ENCODE measurements at regions not wholly inside any gene's neighbourhood (a gene's known extent, or its start where the extent isn't known, plus 50 kb on each side); places are given as distances from the start of the nearest gene placed in this dataset.
"Not testable (repeated sequence)": the region's sequence is repeated elsewhere in the genome, so short reads cannot be mapped to it uniquely, and the experiment has no call there.

DNA sequence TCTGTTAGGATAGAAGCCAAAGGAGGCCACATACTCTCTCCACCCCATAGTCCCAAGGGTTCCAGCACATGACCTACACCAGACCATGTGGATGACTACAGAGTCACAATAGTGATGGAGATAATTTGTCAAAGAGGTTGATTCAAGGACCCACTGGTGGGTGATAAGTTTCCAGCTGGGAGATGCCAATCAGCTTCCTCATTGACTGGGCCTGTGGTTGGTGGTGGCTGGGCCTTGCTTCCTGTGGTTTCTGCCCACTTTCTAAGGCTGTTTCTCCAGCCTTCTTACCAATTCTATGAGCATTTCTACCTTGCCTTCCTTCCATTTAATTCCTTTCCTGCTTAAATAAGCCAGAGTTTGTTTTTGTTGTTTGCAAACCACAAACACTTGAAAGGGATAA is 95.5 kb upstream of the CPEB2 start:
- DNase-seq (ENCODE audit: low read depth), result peak; percentile 72

DNA sequence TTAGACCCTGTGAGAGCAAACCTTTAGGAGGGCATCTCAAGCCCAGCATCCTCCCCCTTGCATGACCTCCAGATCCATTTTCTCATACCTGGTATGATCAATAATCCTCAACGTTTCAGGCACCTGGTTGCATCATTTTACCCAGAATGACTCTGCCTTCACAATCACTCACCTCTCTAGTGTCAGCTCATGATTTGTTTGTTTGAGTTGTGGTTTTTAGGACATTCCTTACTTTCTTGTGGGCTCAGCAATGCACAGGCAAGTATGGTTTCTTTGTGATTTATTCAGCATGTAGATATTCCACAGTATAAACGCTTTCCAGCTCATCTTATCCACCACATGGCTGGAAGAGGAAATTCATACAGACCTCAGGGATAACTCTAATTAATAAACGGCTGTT is 93.6 kb upstream of the CPEB2 start:
- DNase-seq (ENCODE audit: low read depth), result peak; percentile 88

DNA sequence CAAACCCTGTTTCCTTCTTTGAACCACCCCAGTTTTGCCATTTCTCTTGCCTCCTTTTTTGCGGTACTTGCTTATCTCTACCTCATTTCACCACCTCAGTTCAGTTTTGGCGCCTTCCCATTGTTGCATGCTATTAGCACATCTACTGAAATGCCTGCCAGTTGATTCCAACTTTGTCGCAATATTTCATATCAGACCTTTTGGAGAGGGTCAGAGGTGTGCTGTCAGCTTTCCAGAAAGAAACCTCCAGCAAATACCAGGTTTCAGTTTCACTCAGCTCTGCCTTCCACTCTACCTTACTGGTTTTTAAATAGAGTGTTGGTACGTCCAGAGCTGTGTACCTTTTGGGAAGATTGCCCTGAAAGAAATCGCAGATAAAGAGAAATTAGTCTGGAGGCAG is 91.9 kb upstream of the CPEB2 start:
- no peak for DNase-seq (ENCODE audit: low read depth)

DNA sequence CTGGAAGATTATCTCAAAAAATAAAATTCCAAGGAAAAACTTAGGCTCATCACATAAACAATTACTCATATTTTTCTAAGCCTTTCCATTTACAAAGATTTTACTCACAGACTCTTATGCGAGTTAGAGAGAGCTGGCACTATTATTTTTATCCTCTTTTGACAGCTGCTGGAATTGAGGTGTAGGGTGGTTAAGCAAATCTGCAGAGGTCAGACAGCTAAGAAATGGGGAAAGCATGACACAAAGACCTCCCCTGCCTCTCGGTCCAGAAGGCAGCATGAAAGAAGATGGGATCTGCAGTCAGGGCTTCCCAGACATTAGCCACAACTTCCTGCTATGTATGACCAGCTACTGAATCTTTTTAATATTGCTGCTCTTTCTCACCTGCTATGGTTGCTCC is 89.9 kb upstream of the CPEB2 start:
- DNase-seq (ENCODE audit: low read depth), result no peak

DNA sequence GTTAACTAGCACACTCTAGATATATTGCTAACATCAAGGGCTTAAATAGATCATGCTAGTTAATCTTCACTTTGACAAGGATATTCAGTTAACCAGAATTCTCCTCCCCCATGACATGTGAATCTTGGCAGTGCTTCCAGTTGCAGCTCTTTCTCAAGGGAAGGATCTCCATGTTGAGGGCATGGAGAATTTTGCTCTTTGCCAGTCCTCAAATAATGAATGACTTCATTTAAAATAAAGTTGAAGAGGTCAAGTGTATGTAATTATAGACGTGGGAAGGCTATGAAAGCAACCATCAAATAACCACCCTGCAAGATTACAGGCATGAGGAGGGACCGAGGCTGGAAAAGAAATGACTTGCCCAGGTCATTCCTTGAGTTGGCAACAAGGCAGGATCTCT is 87.3 kb upstream of the CPEB2 start:
- DNase-seq (ENCODE audit: low read depth), result no peak

DNA sequence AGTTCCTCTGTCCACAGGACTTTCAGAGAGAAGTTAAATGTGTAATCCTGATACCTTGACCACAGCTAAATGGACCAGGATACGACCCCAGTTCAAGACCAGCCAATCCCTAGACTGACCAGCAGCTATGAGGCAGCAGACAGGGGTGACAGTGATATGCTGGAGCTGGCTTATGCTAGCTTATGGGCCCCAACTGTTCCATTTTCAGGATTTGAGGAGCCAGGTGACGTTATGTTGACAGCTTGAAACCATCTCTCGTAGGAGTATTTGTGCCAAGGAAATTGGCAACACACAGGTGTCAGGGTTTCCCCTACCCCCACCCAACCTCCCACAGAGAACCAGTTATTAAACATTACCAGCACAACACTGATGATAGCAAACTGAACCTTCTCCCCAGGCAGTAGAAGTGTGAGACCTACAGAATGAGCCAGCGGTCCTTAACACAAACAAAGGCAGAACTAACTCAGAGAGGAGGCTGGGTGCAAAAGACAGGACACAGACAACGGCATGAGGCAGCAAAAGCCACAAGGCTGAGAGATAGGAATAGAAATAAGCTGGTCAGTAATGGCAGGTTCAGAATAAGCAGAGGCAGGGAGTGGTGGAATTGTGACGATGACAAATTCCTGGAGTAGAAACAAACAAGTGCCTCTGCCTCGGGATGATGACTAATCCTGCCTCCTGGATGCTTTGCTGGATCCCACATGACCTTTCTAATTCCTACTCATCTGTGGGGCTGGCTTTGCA is 85.6 kb upstream of the CPEB2 start:
- DNase-seq (ENCODE audit: low read depth), result peak; percentile 97

DNA sequence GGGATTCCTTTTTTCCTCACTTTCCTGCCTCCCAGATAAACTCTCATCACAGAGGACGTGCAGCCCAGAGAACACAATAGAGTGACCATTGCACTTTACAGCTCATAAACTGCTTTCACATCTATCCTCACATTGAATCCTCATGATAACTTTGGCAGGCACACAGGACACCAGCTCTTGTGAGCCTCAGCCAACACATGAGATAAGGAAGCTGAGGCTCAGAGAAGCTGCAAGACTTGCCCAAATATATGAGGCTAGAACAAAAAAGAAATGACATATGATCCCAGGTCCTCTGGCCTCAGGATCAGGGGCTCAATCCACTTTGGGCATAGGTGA is 85.0 kb upstream of the CPEB2 start:
- DNase-seq (ENCODE audit: low read depth), result no peak

DNA sequence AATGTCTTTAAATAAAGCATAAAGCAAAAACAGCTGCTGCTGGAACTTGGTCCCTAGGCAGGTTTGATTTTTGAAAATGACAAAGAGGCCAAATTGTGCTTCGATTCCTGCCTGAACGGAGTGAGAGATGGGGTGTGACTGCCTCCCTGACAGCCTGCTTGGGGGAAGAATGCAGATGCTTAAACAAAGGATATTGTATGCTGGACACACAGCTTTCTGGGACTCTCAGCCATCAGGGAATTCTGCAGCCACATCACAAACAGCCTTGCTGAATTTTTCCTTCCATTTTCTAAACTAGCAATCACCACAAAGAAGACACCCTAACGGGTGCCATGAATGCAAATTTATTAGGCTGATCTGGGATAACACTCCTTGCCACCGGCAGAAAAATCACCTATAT is 83.9 kb upstream of the CPEB2 start:
- no peak for DNase-seq (ENCODE audit: low read depth)

DNA sequence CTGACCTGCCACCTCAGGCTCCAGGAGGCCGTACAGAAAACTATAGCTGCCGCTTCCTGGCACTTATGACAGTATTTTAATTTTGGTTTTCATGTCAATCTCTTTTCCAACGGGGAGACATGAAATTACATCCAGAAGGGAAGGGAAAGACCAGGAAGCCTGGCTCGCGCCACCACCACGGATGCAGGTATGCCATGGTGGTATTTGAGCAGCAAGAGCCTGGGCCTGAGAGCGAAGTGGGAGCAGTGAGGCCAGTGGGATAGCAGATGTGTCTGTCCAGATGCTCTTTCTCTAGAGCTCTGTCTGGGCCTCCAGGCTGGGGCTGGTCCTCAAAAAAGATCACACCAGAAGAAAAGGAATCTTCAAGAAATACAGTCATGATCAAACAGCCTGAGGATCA is 82.5 kb upstream of the CPEB2 start:
- DNase-seq (ENCODE audit: low read depth), result no peak

DNA sequence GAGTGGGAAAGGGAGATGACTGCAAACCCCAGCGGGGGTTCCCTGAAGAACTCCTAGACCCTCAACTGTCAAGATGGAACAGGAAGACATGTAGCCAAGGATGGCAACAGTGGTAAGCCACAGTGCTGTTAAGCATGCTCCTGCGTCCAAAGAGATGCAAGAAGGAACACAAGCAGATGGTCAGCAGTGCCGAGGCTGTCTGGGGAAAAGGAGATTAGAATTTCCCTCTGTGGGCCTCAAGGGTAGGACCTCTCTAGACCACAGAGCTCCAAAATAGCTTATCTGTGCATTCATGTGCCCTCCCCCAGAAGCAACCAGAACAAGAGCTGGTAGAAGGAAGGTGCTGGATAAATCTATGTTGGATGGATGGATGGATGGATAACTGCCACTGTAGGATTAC is 82.0 kb upstream of the CPEB2 start:
- DNase-seq (ENCODE audit: low read depth), result no peak

DNA sequence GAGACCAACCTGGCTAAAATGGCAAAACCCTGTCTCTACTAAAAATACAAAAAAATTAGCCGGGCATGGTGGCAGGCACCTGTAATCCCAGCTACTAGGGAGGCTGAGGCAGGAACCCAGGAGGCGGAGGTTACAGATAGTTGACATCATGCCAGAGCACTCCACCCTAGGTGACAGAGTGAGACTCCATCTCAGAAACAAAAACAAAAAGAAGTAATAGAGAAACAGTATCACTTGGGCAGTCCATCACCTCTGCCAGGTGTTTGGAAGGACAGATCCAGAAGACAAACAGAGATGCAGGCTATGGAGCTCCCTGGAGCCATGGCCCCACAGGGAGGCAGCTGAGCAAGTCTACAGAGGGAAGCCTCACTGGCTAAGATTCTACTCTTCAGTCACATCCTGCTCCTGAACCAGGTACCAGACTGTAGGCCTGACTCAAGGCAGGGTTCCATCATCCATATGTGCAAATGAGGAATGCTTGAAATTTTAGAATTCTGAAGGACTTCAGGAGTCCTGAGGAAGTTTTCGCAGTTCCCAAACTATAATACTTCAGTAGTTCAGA is 81.4 kb upstream of the CPEB2 start:
- no peak for DNase-seq (ENCODE audit: low read depth)

DNA sequence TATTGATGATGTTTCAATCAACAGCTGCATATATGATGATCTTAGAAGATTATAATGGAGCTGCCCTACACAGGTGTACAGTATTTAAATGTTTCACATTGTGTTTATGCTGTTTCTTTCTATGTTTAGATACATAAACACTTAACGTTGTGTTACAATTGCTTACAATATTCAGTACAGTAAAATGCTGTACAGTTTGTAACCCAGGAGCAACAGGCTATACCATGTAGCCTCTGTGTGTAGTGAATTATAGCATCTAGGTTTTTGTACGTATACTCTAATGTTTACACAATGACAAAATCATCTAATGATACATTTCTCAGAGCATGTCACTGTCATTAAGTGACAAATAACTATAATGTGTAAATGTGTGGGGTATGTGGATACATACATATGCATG is 80.5 kb upstream of the CPEB2 start:
- not testable (repeated sequence) for DNase-seq (ENCODE audit: low read depth)

DNA sequence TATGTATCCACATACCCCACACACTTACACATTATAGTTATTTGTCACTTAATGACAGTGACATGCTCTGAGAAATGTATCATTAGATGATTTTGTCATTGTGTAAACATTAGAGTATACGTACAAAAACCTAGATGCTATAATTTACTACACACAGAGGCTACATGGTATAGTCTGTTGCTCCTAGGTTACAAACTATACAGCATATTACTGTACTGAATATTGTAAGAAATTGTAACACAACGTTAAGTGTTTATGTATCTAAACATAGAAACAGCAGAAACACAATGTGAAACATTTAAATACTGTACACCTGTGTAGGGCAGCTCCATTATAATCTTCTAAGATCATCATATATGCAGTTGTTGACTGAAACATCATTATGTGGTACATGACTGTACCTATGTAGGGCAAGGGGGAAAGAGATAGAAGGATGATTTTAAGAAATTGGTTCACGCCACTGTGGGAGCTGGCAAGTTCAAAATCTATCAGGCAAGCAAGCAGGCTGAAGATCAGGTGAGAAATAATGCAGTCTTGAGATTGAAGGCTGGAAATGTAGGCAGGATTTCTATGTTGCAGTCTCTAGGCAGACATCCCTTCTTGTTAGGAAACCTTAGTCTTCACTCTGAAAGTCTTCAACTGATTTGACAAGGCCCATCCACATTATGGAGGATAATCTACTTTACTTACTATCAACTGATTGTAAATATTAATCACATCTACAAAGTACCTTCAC is 78.0 kb upstream of the CPEB2 start:
- DNase-seq (ENCODE audit: low read depth), result no peak

DNA sequence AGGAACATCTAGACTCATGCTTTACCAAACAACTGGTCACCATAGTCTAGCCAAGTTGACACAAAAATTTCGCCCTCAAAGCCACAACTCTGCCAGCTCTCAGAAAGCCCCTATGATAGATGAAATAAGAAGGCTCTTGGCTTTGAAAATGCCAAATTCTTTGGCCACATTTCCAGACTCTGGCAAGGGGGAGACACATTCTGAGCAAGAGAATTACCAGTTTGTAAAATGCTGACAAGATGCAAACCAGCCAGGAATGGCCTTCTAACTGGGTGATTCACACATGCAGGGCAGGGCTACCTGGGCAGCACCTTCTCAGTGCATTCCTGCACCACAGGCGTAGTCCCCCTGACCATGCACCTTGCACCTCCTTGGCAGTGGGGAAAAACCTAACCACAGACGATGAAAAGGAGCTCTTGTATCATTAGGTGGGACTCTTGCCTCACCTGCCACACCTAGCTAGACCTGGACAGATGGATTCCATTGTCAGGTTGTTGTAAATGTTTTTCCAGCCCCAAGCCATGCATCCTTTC is 77.4 kb upstream of the CPEB2 start:
- DNase-seq (ENCODE audit: low read depth), result peak; percentile 17

DNA sequence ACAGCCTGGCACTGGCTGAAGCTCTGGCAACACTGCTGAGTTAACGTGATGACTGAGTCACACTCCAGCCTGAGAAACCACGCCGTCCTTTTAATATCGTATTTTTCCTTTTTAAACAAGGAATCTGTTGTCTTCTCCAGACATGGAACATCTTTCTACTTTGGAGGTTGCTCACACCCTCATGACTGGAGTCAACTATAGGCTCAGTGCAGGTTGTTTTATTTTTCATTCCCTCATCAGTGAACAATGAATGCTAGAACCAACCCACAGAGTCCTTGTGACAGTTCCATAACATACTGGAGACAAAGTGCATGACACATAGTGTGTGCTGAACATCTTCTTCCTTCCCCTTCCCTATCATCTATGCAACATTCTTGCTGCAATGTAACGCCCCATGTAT is 76.8 kb upstream of the CPEB2 start:
- no peak for DNase-seq (ENCODE audit: low read depth)

DNA sequence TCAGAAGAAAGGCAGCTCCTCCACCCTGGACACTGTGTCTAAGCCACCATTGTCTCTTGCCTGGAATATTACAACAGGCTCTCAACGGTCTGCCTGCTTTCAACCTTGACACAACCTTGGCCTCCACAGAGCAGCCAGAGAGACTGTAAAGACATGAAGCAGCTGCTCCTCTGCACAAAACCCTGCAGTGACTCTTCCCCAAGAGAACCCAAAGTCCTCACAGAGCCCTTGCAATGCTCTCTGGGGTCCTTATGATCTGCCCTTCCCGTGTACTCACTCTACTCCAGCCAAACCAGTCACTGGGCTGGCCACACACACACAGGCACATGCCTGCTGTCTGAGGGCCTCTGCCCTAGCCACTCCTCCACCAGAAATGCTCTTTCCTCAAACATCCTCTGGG is 75.9 kb upstream of the CPEB2 start:
- no peak for DNase-seq (ENCODE audit: low read depth)

DNA sequence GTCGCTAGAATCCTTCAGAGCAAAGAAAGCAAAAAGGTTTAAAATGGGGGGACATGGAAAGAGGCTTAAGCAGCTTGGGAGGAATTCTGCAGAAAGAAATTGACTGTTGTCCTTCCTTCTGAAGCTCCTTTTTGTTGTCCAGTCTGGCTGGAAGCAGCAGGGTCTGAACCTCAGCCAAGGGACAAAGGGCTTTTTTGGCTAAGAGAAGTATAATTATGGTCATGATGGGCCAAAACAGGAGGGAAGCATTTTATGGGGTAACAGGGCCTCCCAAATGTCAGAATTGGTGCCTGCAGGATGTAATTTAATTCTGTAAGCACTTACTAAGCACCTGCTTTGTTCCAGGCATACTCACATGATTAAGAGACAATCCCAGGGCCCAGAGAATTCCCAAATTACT is 74.2 kb upstream of the CPEB2 start:
- DNase-seq (ENCODE audit: low read depth), result no peak

DNA sequence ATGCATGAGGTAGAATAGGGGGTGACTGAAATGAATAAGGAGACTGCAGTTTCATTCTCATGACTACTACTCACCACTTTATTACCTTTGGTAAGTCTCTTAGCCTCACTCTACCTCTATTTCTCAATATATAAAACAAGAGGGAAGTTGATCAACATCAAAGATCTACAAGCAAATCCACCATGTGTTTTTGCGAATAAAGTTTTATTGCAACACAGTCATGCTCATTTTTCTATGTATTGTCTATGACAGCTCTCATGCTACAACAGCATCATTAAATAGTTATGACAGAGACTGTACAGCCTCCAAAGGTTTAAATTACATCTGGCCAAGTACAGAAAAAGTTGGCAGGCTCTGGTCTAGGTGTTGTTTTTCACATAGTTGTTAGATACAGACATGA is 72.6 kb upstream of the CPEB2 start:
- DNase-seq (ENCODE audit: low read depth), result no peak

DNA sequence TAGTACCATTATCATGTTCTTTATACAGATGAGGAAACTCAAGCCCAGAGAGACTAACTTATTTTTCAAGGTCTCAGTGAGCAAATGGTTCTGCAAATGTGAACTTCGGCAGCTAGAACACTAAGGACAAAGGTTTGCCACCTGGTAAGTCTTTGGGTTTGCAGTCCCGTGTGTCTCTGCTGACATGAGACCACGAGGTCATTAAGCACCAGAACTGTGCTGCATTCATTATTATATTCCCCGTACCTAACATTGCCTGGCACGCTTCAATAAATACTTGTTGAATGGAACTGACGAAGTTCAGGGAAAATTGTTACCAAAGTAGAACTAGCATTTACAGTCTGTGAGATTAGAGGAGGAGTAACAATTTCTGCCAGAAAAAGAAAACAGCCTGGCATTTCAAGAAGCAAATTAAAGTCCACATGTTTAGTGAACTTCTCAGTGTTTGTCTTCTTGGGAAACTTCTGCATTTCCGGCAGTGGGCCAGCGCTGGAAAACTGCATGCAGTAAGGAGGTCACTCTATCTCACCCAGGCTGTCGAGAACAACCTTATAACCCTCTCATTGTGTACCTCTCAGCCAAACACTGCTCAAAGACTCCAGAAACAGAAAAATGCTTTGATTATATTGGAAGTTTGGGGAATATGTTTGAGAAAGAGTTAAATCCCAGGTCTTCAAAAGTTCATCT is 67.4 kb upstream of the CPEB2 start:
- DNase-seq (ENCODE audit: low read depth), result peak; percentile 29

DNA sequence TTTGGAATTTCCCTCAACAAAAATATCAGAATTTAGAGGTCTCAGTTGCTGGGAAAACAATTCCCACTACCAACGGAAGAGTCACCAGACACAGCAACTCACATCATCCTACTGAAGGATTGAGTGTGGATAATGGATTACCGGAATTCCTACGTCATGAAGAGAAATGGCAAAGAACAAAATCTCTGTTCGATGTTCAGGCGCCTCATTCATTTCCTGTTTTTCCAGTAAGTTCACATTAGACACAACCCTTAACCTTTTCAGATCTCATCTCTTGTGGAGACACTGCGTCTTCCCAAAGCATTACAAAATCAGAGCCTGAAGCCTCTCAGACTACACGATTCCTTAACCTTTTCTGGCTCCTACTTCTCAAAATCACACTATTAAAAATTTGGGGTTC is 58.5 kb upstream of the CPEB2 start:
- no peak for DNase-seq (ENCODE audit: low read depth)

DNA sequence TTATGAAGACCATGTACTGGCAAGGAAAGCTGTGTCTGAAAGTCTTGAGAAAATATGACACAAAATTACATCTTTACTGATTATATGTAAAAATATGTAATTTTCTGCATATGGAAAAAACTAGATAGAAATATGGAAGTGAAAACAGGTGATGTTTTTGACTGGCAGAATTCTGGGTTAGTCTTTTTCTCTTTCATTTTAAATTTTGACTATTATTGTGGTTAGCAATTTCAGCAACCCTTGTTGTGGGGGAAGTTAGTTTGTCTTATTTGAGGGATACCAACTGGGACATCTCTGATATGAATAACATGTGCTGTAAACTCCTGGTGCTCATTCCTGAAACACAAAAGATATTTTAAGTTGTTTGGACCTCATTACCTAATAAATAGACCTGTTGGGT is 49.9 kb upstream of the CPEB2 start:
- no peak for DNase-seq (ENCODE audit: low read depth)

Measured in renal cortical epithelial cell (primary cell).